ENCODE measurements at regions not wholly inside any gene's neighbourhood (a gene's known extent, or its start where the extent isn't known, plus 50 kb on each side); places are given as distances from the start of the nearest gene placed in this dataset.

DNA sequence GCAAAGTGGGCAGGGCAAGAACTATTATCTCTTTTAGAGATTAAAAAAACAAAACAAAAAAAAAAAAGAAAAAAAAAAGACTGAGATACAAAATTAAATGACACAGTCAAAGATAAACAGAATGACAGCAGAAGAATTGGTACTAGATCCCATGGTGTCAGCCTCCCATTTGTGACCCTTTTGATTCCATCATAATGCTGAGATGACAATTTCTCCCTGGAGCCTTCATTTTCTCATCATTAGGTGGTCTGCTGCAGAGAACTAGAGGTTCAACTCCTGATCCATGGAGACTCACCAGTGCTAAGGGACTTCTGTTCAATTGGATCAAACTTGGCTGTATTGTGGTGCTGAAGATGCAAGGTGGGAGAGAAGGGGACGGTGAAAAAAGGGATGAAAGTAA is 123.5 kb upstream of the SPDL1 start (continued):
- TF ChIP-seq ZMIZ1 (IDR thresholded peaks at IDR 0.05; ENCODE audit: low read depth in 2 of 2, low read length in 2 of 2), result no peak
- TF ChIP-seq MAFF (IDR thresholded peaks at IDR 0.05; ENCODE audit: low read length), result peak; percentile 29; the same call in 1 of the 2 replicates
- peak; percentile 58 for TF ChIP-seq ZNF316 (IDR thresholded peaks at IDR 0.05)
- no peak for TF ChIP-seq DLX4 (CRISPR knock-in tag; IDR thresholded peaks at IDR 0.05)
- peak; percentile 27; the same call in 1 of the 2 replicates for TF ChIP-seq C11orf30 (IDR thresholded peaks at IDR 0.05; ENCODE audit: low read depth)

DNA sequence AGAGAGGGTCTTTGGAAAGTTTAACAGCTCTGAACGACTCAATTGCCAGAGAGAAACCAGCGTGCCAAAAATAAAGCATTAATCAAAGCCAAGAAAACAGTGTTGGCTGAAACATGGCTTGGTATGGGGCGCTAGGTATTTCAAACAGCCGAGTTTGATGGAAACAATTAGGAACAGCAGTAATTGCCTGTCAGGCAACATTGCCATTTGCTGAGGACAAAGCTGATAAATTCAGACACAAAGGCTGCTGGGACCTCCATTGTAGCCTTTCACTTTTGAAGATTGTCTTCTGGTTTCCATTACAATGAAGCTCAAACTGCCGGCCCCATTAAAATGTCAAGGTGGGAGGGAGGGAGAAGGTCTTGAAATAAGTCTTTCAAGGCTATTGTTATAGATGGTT is 125.4 kb upstream of the SPDL1 start:
- Histone ChIP-seq H2AFZ (ENCODE audit: low read depth, low read length) (no peak overlapping the region), H3K4me1 (replicated peaks in 1 of 2; ENCODE audit: control insufficient read depth in 2 of 2, insufficient read depth in 2 of 2, low read length in 2 of 2) (no peaks in the 10 kb centered on the region), H3K9me1 (ENCODE audit: control insufficient read depth, insufficient read depth, low read length) (no peaks in the 10 kb centered on the region), H3K79me2 (ENCODE audit: control insufficient read depth, insufficient read depth, low read length) (no peaks in the 10 kb centered on the region), H3K4me2 (ENCODE audit: insufficient read depth, low read length) (no peak overlapping the region), H3K4me3 (no peak overlapping the region), H3K9ac (ENCODE audit: insufficient read depth in 1 of 2, low read depth in 2 of 2, low read length in 2 of 2) (no peak overlapping the region), H4K20me1 (replicated peaks; ENCODE audit: control insufficient read depth, insufficient read depth, low read length) (no peaks in the 10 kb centered on the region), H3K36me3 (ENCODE audit: control insufficient read depth, insufficient read depth, low read length) (no peaks in the 10 kb centered on the region), H3K27me3 (ENCODE audit: control insufficient read depth in 2 of 2, insufficient read depth in 2 of 2, low read length in 2 of 2) (no peaks in the 10 kb centered on the region), H3K9me3 (replicated peaks; ENCODE audit: control insufficient read depth, insufficient read depth, low read depth, low read length) (no peaks in the 10 kb centered on the region), H3K27ac (ENCODE audit: extremely low read depth, low read depth, low read length) (no peak overlapping the region)
- in situ Hi-C loops (cut with MboI), result no loop called here
- no peak for DNase-seq (ENCODE audit: extremely low read depth in 1 of 4, low spot score in 3 of 4)
- WGBS (ENCODE audit: insufficient coverage, low coverage, missing lambda C conversion rate), result 0% methylated on average over 5 of the region's 5 CpGs
- TF ChIP-seq ZNF274 (IDR thresholded peaks at IDR 0.05; ENCODE audit: borderline replicate concordance, low read depth, low read length), result no peak
- no peak for TF ChIP-seq PRMT5 (CRISPR knock-in tag; IDR thresholded peaks at IDR 0.05)
- no peak for TF ChIP-seq HEY1 (CRISPR knock-in tag; IDR thresholded peaks at IDR 0.05; ENCODE audit: borderline replicate concordance)
- no peak for TF ChIP-seq SAFB2 (IDR thresholded peaks at IDR 0.05; ENCODE audit: borderline replicate concordance, low read depth, low read length, severe bottlenecking)
- TF ChIP-seq ZNF23 (CRISPR knock-in tag; IDR thresholded peaks at IDR 0.05), result no peak
- TF ChIP-seq TSHZ1 (CRISPR knock-in tag; IDR thresholded peaks at IDR 0.05), result no peak
- TF ChIP-seq TAF7 (tag; IDR thresholded peaks at IDR 0.05), result no peak
- TF ChIP-seq ZBTB2 (IDR thresholded peaks at IDR 0.05), result no peak
- no peak for ATAC-seq
- ChIA-PET CTCF (ENCODE audit: low intra/inter-chr PET ratio) (no interaction called here), POLR2A (interaction anchor here (0.7 kb wide), 1 partner anchor 19 kb away, joined by 3 read pairs; no protein-coding TSS in a partner anchor)
- FAIRE-seq, result no peak
- BruUV-seq (replicated peaks), result no TSS peak
- intact Hi-C loops (cut with micrococcal nuclease), result no loop called here

Data from K562 (cell line).